ENCODE measurements at regions not wholly inside any gene's neighbourhood (a gene's known extent, or its start where the extent isn't known, plus 50 kb on each side); places are given as distances from the start of the nearest gene placed in this dataset.

- 3% methylated on average over 4 of the region's 4 CpGs for WGBS (ENCODE audit: low lambda C conversion rate)
- Histone ChIP-seq H3K9me3 (ENCODE audit: low read length) (no peaks in the 10 kb centered on the region), H3K27me3 (ENCODE audit: control insufficient read depth in 1 of 2, insufficient read depth in 2 of 2, low read length in 2 of 2) (no peaks in the 10 kb centered on the region), H3K9ac (ENCODE audit: insufficient read depth, low read depth, low read length) (no peak overlapping the region), H3K27ac (ENCODE audit: extremely low read length, insufficient read depth, low read length) (no peak overlapping the region), H4K20me1 (ENCODE audit: insufficient read depth, low read length) (no peaks in the 10 kb centered on the region), H3K36me3 (replicated peaks in 1 of 2; ENCODE audit: control insufficient read depth in 1 of 2, insufficient read depth in 2 of 2, low read length in 2 of 2) (no peaks in the 10 kb centered on the region), H3K4me1 (ENCODE audit: insufficient read depth, low read length) (no peaks in the 10 kb centered on the region), H3K4me3 (replicated peaks in 1 of 3; ENCODE audit: insufficient read depth in 1 of 3, low read depth in 2 of 3, low read length in 3 of 3) (no peak overlapping the region), H3K4me2 (ENCODE audit: low read depth, low read length) (no peak overlapping the region), H3K79me2 (ENCODE audit: insufficient read depth, low read length) (no peaks in the 10 kb centered on the region), H2AFZ (ENCODE audit: low read length) (no peak overlapping the region)
- FAIRE-seq (no peak), DNase-seq (ENCODE audit: low spot score) (no peak), ATAC-seq (no peak)
- CTCF ChIA-PET (ENCODE audit: low intra/inter-chr PET ratio, low total read pairs) = no interaction called here
- no TSS peak for BruUV-seq (replicated peaks)
- POLR2A ChIA-PET = no interaction called here
- in situ Hi-C loops (cut with HindIII; ENCODE audit: extremely low pct_ligation_motif_present, low pct_unique_long_range_greater_than_20kb) (no loop called here), intact Hi-C loops (cut with micrococcal nuclease; ENCODE audit: unreplicated experiment) (no loop called here)
- TF ChIP-seq ARHGAP35 (CRISPR knock-in tag; IDR thresholded peaks at IDR 0.05; ENCODE audit: borderline replicate concordance) (no peak), DR1 (CRISPR knock-in tag; IDR thresholded peaks at IDR 0.05) (no peak), TGIF2 (CRISPR knock-in tag; IDR thresholded peaks at IDR 0.05) (no peak), ZNF251 (CRISPR knock-in tag; IDR thresholded peaks at IDR 0.05) (no peak), ZNF879 (CRISPR knock-in tag; IDR thresholded peaks at IDR 0.05) (no peak), ZNF747 (CRISPR knock-in tag; IDR thresholded peaks at IDR 0.05; ENCODE audit: borderline replicate concordance) (no peak), CHD4 (IDR thresholded peaks at IDR 0.05; ENCODE audit: borderline replicate concordance, low read length) (no peak), IRF2 (CRISPR knock-in tag; IDR thresholded peaks at IDR 0.05) (no peak), ATF3 (CRISPR knock-in tag; IDR thresholded peaks at IDR 0.05) (no peak), ZNF260 (CRISPR knock-in tag; IDR thresholded peaks at IDR 0.05; ENCODE audit: borderline replicate concordance, low read depth) (no peak), ZNF431 (CRISPR knock-in tag; IDR thresholded peaks at IDR 0.05; ENCODE audit: borderline replicate concordance, low read depth) (no peak), HDAC6 (IDR thresholded peaks at IDR 0.05; ENCODE audit: low read depth, low read length) (no peak), CBX5 (CRISPR knock-in tag; IDR thresholded peaks at IDR 0.05; ENCODE audit: borderline replicate concordance) (no peak), SMARCE1 (IDR thresholded peaks at IDR 0.05; ENCODE audit: borderline replicate concordance) (no peak), ZNF362 (CRISPR knock-in tag; IDR thresholded peaks at IDR 0.05; ENCODE audit: borderline replicate concordance) (no peak), ZBTB42 (CRISPR knock-in tag; IDR thresholded peaks at IDR 0.05) (no peak), RBM22 (optimal IDR thresholded peaks at IDR 0.05; ENCODE audit: low read length) (no peak), FOXA1 (IDR thresholded peaks at IDR 0.05) (no peak), FOXA1 (CRISPR knock-in tag; IDR thresholded peaks at IDR 0.05) (no peak), JUNB (CRISPR knock-in tag; IDR thresholded peaks at IDR 0.05; ENCODE audit: borderline replicate concordance) (no peak), ZFY (CRISPR knock-in tag; IDR thresholded peaks at IDR 0.05) (no peak)
Observed at GRCh38 chr5:158283397-158283796, 424.5 kb upstream of the CLINT1 start.
